Liver (tissue), 8 donors: ENCODE measurements at regions not wholly inside any gene's neighbourhood (a gene's known extent, or its start where the extent isn't known, plus 50 kb on each side); places are given as distances from the start of the nearest gene placed in this dataset.

ENCODE experiments used
- DNase-seq: peaks from one replicate; pipeline ENCODE4 v3.0.0-alpha.2; 2017; ENCODE audit warnings: low spot score
- H3K27ac ChIP-seq, 2 donors: one replicate each; pipeline ENCODE4 v1.7.0; 2013; ENCODE audit warnings: inconsistent platforms in 2 of 2, low read length in 2 of 2, control low read depth in 1 of 2, low read depth in 1 of 2, mild to moderate bottlenecking in 1 of 2
- H3K27me3 ChIP-seq, 4 donors: one replicate each; pipeline versions ENCODE4 v1.6.1 to v1.7.0; 2013; ENCODE audit warnings: low read length in 3 of 4, inconsistent platforms in 1 of 4, mild to moderate bottlenecking in 1 of 4, moderate library complexity in 1 of 4; ENCODE audit not compliant: control insufficient read depth in 4 of 4, insufficient read depth in 4 of 4
- H3K36me3 ChIP-seq, 4 donors: one replicate each; pipeline versions ENCODE4 v1.6.1 to v1.7.0; 2013; ENCODE audit warnings: low read length in 3 of 4, mild to moderate bottlenecking in 3 of 4, low read depth in 1 of 4, moderate library complexity in 1 of 4; ENCODE audit not compliant: control insufficient read depth in 4 of 4, insufficient read depth in 3 of 4
- H3K4me1 ChIP-seq, 4 donors: one replicate each; pipeline versions ENCODE4 v1.6.1 to v1.7.0; 2013; ENCODE audit warnings: low read length in 3 of 4, mild to moderate bottlenecking in 3 of 4, moderate library complexity in 1 of 4; ENCODE audit not compliant: control insufficient read depth in 4 of 4, insufficient read depth in 4 of 4
- H3K4me3 ChIP-seq, 3 donors: one replicate each; pipeline versions ENCODE4 v1.6.1 to v1.7.0; 2013; ENCODE audit warnings: low read length in 3 of 3, control low read depth in 1 of 3, low read depth in 1 of 3, mild to moderate bottlenecking in 1 of 3
- H3K9ac ChIP-seq, 2 donors: one replicate each; pipeline ENCODE4 v1.7.0; 2013; ENCODE audit warnings: low read length in 2 of 2, mild to moderate bottlenecking in 2 of 2, moderate library complexity in 2 of 2, control low read depth in 1 of 2, low read depth in 1 of 2
- H3K9me3 ChIP-seq, 4 donors: one replicate each; pipeline versions ENCODE4 v1.6.1 to v1.7.0; 2013; ENCODE audit warnings: low read length in 3 of 4; ENCODE audit not compliant: control insufficient read depth in 4 of 4
- CTCF ChIP-seq: fragments of 150-350 bp; IDR thresholded peaks from 2 replicates; pipeline ENCODE4 v1.5.1; 2017; ENCODE audit warnings: improper control_type of control experiment, low read depth, low read length; ENCODE audit not compliant: missing input control
- EGR1 ChIP-seq, 2 donors: IDR thresholded peaks; 2 replicates each; pipeline ENCODE4 v1.6.1; 2016 to 2018; ENCODE audit warnings: antibody characterized with exemption in 2 of 2, low read depth in 2 of 2
- FOXA1 ChIP-seq: IDR thresholded peaks from 2 replicates; pipeline ENCODE4 v1.6.1; 2016; ENCODE audit warnings: antibody characterized with exemption
- FOXA2 ChIP-seq: IDR thresholded peaks from 2 replicates; pipeline ENCODE4 v1.6.1; 2016; ENCODE audit warnings: antibody characterized with exemption
- GABPA ChIP-seq, 2 donors: IDR thresholded peaks in 1 of 2; conservative IDR thresholded peaks in 1 of 2; 2 replicates each; pipeline ENCODE4 v1.6.1; 2016; ENCODE audit warnings: antibody characterized with exemption in 2 of 2, mild to moderate bottlenecking in 1 of 2, moderate library complexity in 1 of 2
- HNF4A ChIP-seq, 2 donors: conservative IDR thresholded peaks; 2 replicates each; pipeline ENCODE4 v1.6.1; 2016; ENCODE audit warnings: antibody characterized with exemption in 2 of 2, mild to moderate bottlenecking in 2 of 2
- HNF4G ChIP-seq: IDR thresholded peaks from 2 replicates; pipeline ENCODE4 v1.6.1; 2016; ENCODE audit warnings: antibody characterized with exemption
- JUND ChIP-seq, 2 donors: IDR thresholded peaks; 2 replicates each; pipeline ENCODE4 v1.6.1; 2016; ENCODE audit warnings: antibody characterized with exemption in 2 of 2
- NR2F2 ChIP-seq: IDR thresholded peaks from 2 replicates; pipeline ENCODE4 v1.6.1; 2016; ENCODE audit warnings: antibody characterized with exemption
- RAD21 ChIP-seq, 2 donors: IDR thresholded peaks; 2 replicates each; pipeline ENCODE4 v1.6.1; 2016; ENCODE audit warnings: antibody characterized with exemption in 2 of 2, mild to moderate bottlenecking in 2 of 2
- RXRA ChIP-seq, 2 donors: IDR thresholded peaks; 2 replicates each; pipeline ENCODE4 v1.6.1; 2017 to 2018; ENCODE audit warnings: antibody characterized with exemption in 2 of 2, mild to moderate bottlenecking in 1 of 2
- SP1 ChIP-seq: IDR thresholded peaks from 2 replicates; pipeline ENCODE4 v1.6.1; 2018; ENCODE audit warnings: antibody characterized with exemption, mild to moderate bottlenecking
- YY1 ChIP-seq: IDR thresholded peaks from 2 replicates; pipeline ENCODE4 v1.6.1; 2016; ENCODE audit warnings: antibody characterized with exemption, mild to moderate bottlenecking
- WGBS: extraction: QIAGEN DNeasy Blood & Tissue Kit; methylation state at CpG from one replicate; pipeline ENCODE4 v1.1.7; 2013; 5-methylcytosine and 5-hydroxymethylcytosine counted together
- TF ChIP-seq, protein P1 (sequence below): IDR thresholded peaks from 2 replicates; pipeline ENCODE4 v1.6.1; 2016; ENCODE audit warnings: antibody characterized with exemption, mild to moderate bottlenecking
- donor health status: healthy.
- donor health status: healthy.
- donor health status: healthy.
- donor health status: healthy.
- donor health status: healthy.

GRCh38 chrX:106467943-106468342 is 143.8 kb upstream of the RADX start:
- no peak overlapping the region for H3K4me3 ChIP-seq
- H3K36me3 ChIP-seq, result no peaks in the 10 kb centered on the region
- H3K4me1 ChIP-seq, result no peaks in the 10 kb centered on the region
- no peak overlapping the region for H3K27ac ChIP-seq
- no peak for DNase-seq
- H3K27me3 ChIP-seq, result no peaks in the 10 kb centered on the region
- H3K9me3 ChIP-seq, result no peaks in the 10 kb centered on the region
- no peak overlapping the region for H3K9ac ChIP-seq
- no peak for TF ChIP-seq EGR1 (IDR thresholded peaks at IDR 0.05; ENCODE audit: low read depth in 2 of 2)
- TF ChIP-seq RAD21 (IDR thresholded peaks at IDR 0.05), result no peak
- 76% methylated on average over 2 of the region's 2 CpGs for WGBS

DNA sequence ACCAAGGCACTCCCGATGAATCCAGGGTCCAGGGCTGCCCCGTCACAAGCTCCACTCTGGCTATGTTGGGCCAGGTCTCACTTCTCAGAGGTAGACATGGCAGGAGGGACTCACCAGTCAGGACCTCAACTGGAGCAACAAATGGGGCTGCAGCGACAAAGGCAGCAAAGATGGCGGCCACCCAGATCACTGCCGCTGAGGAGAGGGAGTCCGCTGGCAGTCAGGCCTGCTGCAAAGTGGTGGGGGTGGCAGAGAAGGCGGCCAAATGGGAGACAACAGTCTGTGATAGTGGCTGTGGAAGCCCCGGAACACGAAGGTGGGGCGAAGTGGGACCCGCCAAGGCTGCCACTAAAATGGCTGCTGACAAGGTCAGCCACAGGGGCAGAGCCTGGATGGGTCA is 143.3 kb upstream of the RADX start:
- Histone ChIP-seq H3K9me3 (no peaks in the 10 kb centered on the region), H3K9ac (no peak overlapping the region), H3K27me3 (no peaks in the 10 kb centered on the region), H3K4me3 (no peak overlapping the region), H3K4me1 (no peaks in the 10 kb centered on the region), H3K27ac (no peak overlapping the region), H3K36me3 (no peaks in the 10 kb centered on the region)
- no peak for TF ChIP-seq NR2F2
- DNase-seq, result no peak
- 96% methylated on average over 11 of the region's 11 CpGs for WGBS

GRCh38 chrX:106479920-106480319 is 131.9 kb upstream of the RADX start:
- H3K27ac ChIP-seq, result no peak overlapping the region
- H3K9ac ChIP-seq, result no peak overlapping the region
- H3K27me3 ChIP-seq, result no peaks in the 10 kb centered on the region
- H3K36me3 ChIP-seq, result no peaks in the 10 kb centered on the region
- TF ChIP-seq FOXA1 (no peak), NR2F2 (no peak), FOXA2 (no peak), HNF4A (conservative IDR thresholded peaks at IDR 0.05) (no peak), JUND (IDR thresholded peaks at IDR 0.05) (no peak), YY1 (no peak), HNF4G (no peak), SP1 (no peak), EGR1 (IDR thresholded peaks at IDR 0.05; ENCODE audit: low read depth in 2 of 2) (no peak), RXRA (IDR thresholded peaks at IDR 0.05) (no peak), GABPA (IDR thresholded peaks at IDR 0.05 in 1 of 2, conservative IDR thresholded peaks at IDR 0.05 in 1 of 2) (no peak), RAD21 (IDR thresholded peaks at IDR 0.05) (no peak)
- H3K9me3 ChIP-seq, result no peaks in the 10 kb centered on the region
- DNase-seq, result no peak
- no peak overlapping the region for H3K4me3 ChIP-seq
- 84% methylated on average over 3 of the region's 3 CpGs for WGBS
- peaks cover 0 to 5% (median 0%) of the 10 kb centered on the region in 4 donors for H3K4me1 ChIP-seq

GRCh38 chrX:106481341-106481740 is 130.4 kb upstream of the RADX start:
- 3% methylated on average over 1 of the region's 1 CpG for WGBS
- Histone ChIP-seq H3K4me1 (peaks cover 0 to 5% (median 0%) of the 10 kb centered on the region in 4 donors), H3K36me3 (no peaks in the 10 kb centered on the region), H3K27me3 (no peaks in the 10 kb centered on the region), H3K4me3 (no peak overlapping the region), H3K9me3 (no peaks in the 10 kb centered on the region), H3K27ac (no peak overlapping the region), H3K9ac (no peak overlapping the region)
- DNase-seq, result peak; percentile 37
- TF ChIP-seq RAD21 (IDR thresholded peaks at IDR 0.05) (peak; percentile 85 to 96), FOXA1 (no peak), CTCF (peak; percentile 74), HNF4A (conservative IDR thresholded peaks at IDR 0.05) (peak in 1 of 2 donors; percentile 45), FOXA2 (no peak)
- TF ChIP-seq, protein P1, sequence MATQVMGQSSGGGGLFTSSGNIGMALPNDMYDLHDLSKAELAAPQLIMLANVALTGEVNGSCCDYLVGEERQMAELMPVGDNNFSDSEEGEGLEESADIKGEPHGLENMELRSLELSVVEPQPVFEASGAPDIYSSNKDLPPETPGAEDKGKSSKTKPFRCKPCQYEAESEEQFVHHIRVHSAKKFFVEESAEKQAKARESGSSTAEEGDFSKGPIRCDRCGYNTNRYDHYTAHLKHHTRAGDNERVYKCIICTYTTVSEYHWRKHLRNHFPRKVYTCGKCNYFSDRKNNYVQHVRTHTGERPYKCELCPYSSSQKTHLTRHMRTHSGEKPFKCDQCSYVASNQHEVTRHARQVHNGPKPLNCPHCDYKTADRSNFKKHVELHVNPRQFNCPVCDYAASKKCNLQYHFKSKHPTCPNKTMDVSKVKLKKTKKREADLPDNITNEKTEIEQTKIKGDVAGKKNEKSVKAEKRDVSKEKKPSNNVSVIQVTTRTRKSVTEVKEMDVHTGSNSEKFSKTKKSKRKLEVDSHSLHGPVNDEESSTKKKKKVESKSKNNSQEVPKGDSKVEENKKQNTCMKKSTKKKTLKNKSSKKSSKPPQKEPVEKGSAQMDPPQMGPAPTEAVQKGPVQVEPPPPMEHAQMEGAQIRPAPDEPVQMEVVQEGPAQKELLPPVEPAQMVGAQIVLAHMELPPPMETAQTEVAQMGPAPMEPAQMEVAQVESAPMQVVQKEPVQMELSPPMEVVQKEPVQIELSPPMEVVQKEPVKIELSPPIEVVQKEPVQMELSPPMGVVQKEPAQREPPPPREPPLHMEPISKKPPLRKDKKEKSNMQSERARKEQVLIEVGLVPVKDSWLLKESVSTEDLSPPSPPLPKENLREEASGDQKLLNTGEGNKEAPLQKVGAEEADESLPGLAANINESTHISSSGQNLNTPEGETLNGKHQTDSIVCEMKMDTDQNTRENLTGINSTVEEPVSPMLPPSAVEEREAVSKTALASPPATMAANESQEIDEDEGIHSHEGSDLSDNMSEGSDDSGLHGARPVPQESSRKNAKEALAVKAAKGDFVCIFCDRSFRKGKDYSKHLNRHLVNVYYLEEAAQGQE, result no peak
